ENCODE measurements at regions not wholly inside any gene's neighbourhood (a gene's known extent, or its start where the extent isn't known, plus 50 kb on each side); places are given as distances from the start of the nearest gene placed in this dataset.

DNA sequence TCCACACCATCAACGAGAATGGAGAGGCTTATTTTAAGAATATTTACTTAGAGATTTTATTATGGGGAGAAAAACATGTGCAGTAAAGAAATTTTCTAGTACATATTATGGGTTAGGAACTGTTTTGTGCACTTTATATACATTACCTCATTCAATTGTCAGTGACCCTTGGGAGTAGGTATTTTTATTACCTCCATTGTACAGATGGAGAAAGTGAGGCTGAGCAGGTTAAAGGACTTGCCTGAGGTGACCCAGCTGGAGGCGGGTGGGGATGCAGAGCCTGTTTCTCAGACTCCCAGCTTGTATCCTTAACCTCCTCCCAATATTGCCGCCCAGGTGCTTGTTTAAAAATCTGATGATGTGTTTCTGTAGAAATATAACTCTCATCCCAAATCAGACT, 356.7 kb downstream of the HRH4 start:
- DNase-seq (ENCODE audit: insufficient read length, low spot score): no peak
- no peak for FAIRE-seq
- TF ChIP-seq POLR2A (IDR thresholded peaks at IDR 0.05; ENCODE audit: low read depth, low read length): no peak
- no peak for TF ChIP-seq POLR2AphosphoS5 (IDR thresholded peaks at IDR 0.05; ENCODE audit: low read depth, low read length)
- TF ChIP-seq PAX5 (IDR thresholded peaks at IDR 0.05; ENCODE audit: insufficient read depth, low read length, severe bottlenecking): no peak
- no peak for TF ChIP-seq TAF1 (IDR thresholded peaks at IDR 0.05; ENCODE audit: low read depth, low read length)
- no peak for TF ChIP-seq SPI1 (IDR thresholded peaks at IDR 0.05; ENCODE audit: low read depth, low read length)
- no peak for TF ChIP-seq POU2F2 (IDR thresholded peaks at IDR 0.05; ENCODE audit: low read depth, low read length)

DNA sequence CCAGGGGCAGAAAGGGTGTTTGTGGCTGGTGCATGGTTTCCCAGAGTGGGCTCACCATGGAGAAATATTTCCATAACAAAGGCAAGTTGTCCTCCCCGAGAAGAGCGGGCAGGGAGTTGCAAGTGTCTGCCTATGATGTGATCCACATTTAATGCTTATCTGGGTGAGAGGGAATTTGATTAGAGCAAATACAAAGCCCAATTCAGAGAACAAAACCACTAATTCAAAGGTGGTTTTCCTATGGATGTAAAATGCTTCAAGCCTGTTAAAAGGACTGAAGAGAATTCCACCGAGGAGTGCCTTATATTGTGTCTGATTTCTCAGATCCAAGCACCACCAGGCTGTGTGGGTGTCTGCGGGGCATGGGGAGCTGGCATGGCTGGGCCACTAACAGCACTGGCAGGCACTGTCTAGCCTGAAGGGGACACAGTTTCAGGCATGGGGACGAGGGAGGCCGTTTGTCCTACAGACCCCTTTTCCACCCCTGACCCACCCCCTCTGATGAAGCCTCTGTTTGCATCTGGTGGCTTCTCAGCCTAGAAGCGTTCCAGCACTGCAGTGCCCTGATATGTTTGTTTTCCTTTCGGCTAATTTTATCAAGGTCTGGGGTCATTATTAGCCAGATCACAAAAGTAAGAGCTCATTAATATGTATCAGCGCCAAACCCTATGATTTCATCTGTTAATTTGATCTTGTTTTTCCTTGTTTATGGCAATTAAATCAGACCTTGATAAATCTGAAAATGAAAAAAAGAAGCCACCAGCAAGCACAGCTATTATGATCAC, 357.3 kb downstream of the HRH4 start:
- TF ChIP-seq POLR2A (IDR thresholded peaks at IDR 0.05; ENCODE audit: low read depth, low read length): no peak
- TF ChIP-seq SPI1 (IDR thresholded peaks at IDR 0.05; ENCODE audit: low read depth, low read length): no peak
- no peak for TF ChIP-seq TAF1 (IDR thresholded peaks at IDR 0.05; ENCODE audit: low read depth, low read length)
- TF ChIP-seq PAX5 (IDR thresholded peaks at IDR 0.05; ENCODE audit: insufficient read depth, low read length, severe bottlenecking): no peak
- no peak for TF ChIP-seq POU2F2 (IDR thresholded peaks at IDR 0.05; ENCODE audit: low read depth, low read length)
- no peak for TF ChIP-seq POLR2AphosphoS5 (IDR thresholded peaks at IDR 0.05; ENCODE audit: low read depth, low read length)
- DNase-seq (ENCODE audit: insufficient read length, low spot score): no peak
- FAIRE-seq: no peak

DNA sequence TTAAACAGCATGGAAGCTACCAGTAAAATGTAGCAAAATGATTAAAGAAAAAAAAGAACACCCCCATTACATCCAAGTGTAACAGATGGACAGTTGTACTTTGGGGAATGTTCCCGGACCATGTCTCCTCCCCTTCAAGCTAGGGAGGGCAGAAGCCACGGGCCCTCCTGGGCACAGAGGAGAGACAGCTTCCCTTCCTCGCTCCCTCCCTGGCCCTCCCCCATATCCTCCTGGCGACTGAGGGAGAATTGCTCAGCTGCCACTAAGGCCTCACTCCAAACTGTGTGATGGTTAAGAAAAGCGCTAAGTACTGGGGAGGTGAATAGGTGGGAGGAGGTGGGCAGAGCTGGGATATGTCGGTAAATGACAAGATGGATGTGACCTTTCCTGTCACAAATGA, 358.0 kb downstream of the HRH4 start:
- DNase-seq (ENCODE audit: insufficient read length, low spot score): no peak
- TF ChIP-seq POU2F2 (IDR thresholded peaks at IDR 0.05; ENCODE audit: low read depth, low read length) (no peak), POLR2AphosphoS5 (IDR thresholded peaks at IDR 0.05; ENCODE audit: low read depth, low read length) (no peak), TAF1 (IDR thresholded peaks at IDR 0.05; ENCODE audit: low read depth, low read length) (no peak), SPI1 (IDR thresholded peaks at IDR 0.05; ENCODE audit: low read depth, low read length) (no peak), PAX5 (IDR thresholded peaks at IDR 0.05; ENCODE audit: insufficient read depth, low read length, severe bottlenecking) (no peak), POLR2A (IDR thresholded peaks at IDR 0.05; ENCODE audit: low read depth, low read length) (no peak)
- no peak for FAIRE-seq

DNA sequence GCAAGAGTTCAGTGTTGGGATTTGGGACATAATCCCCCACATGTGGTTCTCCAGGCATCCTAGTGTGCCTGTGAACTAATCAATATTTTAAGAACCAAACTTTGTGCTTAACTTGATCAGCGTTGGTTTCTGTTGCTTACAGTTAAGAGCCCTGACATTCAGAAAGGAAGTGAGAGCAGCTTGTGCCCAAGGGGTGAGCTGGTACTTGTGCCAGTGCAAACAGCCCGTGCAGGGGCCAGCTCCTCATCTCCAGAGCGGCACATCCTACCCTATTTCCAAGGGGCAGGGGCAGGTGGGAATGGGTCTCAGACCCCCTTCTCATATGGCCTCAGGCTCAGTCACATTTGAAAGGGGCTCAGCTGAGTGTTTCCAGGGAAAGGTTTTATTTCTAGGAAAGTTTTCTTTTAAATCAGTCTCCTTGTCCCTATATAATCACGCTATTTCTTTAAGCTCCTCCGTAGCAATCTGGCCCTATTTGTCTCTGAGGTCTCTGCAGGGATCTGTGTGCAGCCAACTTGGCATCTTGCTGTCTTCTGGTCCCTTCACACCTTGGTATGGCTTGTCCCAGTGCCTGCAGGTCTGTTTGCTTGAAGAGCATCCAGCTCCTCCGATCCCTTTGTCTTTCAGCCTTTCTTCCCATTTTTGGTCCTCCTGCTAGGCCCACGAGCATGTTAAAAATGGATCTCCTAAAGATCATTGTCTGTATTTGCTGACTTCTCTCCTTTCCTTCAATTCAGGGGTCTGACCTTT, 358.9 kb downstream of the HRH4 start:
- DNase-seq (ENCODE audit: insufficient read length, low spot score) (no peak), FAIRE-seq (no peak)
- TF ChIP-seq PAX5 (IDR thresholded peaks at IDR 0.05; ENCODE audit: insufficient read depth, low read length, severe bottlenecking) (no peak), TAF1 (IDR thresholded peaks at IDR 0.05; ENCODE audit: low read depth, low read length) (no peak), POU2F2 (IDR thresholded peaks at IDR 0.05; ENCODE audit: low read depth, low read length) (no peak), POLR2A (IDR thresholded peaks at IDR 0.05; ENCODE audit: low read depth, low read length) (no peak), POLR2AphosphoS5 (IDR thresholded peaks at IDR 0.05; ENCODE audit: low read depth, low read length) (no peak), SPI1 (IDR thresholded peaks at IDR 0.05; ENCODE audit: low read depth, low read length) (no peak)

DNA sequence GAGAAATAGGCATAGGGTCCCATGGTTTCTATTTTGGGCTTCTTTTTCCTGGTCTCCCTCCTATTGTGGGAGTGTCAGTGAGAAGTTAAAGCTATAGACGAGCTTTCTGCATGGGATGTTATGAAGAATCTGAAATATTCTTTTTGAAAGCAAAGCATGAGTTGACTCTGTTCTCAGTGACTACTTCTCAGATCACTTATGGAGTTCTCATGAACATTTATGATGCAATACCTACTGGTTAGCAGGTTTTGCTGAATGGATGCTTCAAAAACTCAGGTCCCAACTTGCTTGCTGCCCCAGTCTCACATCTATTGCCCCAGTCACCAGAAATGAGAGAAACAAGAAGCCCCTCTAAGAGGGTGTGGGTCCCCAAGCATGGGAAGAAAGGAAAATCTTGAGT, 365.0 kb downstream of the HRH4 start:
- DNase-seq (ENCODE audit: insufficient read length, low spot score) (no peak), FAIRE-seq (no peak)
- TF ChIP-seq PAX5 (IDR thresholded peaks at IDR 0.05; ENCODE audit: insufficient read depth, low read length, severe bottlenecking): no peak
- TF ChIP-seq SPI1 (IDR thresholded peaks at IDR 0.05; ENCODE audit: low read depth, low read length): no peak

DNA sequence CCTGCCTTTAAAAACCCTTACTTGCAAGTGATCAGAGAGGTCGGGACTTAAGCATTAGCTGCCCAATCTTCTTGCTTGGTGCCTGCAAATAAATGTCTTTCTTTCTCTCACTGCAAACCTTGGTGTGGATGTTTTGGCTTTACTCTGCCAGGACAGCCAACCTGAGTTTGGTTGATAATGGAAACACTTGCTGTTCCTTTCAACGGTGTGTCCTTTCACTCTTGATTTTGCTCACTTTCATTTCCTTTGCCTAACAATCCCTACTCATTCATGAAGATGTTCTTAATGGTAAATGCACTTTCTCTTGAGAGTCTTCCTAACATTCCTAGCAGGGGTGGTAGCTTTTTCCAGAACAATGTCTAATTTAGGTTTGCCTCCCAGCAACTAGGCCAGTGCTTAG, 366.2 kb downstream of the HRH4 start:
- FAIRE-seq: no peak
- DNase-seq (ENCODE audit: insufficient read length, low spot score): no peak
- TF ChIP-seq SPI1 (IDR thresholded peaks at IDR 0.05; ENCODE audit: low read depth, low read length): no peak
- no peak for TF ChIP-seq POU2F2 (IDR thresholded peaks at IDR 0.05; ENCODE audit: low read depth, low read length)
- TF ChIP-seq PAX5 (IDR thresholded peaks at IDR 0.05; ENCODE audit: insufficient read depth, low read length, severe bottlenecking): no peak
- no peak for TF ChIP-seq POLR2AphosphoS5 (IDR thresholded peaks at IDR 0.05; ENCODE audit: low read depth, low read length)
- TF ChIP-seq POLR2A (IDR thresholded peaks at IDR 0.05; ENCODE audit: low read depth, low read length): no peak
- no peak for TF ChIP-seq TAF1 (IDR thresholded peaks at IDR 0.05; ENCODE audit: low read depth, low read length)

DNA sequence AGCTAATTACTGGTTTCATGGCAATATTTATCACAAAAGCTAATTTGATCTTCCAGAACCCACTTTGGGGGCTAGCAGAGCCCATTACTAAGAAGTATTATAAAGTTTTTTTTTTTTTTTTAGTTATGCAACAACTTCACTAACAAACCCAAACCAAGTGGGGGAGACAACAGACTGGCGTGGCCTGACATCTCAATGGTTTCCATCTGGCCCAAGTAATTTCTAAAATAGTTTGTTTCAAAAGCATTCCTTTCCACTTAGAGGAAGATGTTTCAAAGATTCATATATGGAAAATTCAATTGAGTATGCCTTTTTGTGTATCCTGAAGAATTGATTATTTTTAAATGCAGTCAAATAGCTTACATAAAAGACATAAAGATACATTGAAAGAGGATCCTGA, 367.1 kb downstream of the HRH4 start:
- DNase-seq (ENCODE audit: insufficient read length, low spot score) (no peak), FAIRE-seq (no peak)
- TF ChIP-seq TAF1 (IDR thresholded peaks at IDR 0.05; ENCODE audit: low read depth, low read length) (no peak), PAX5 (IDR thresholded peaks at IDR 0.05; ENCODE audit: insufficient read depth, low read length, severe bottlenecking) (no peak), POLR2AphosphoS5 (IDR thresholded peaks at IDR 0.05; ENCODE audit: low read depth, low read length) (no peak), POU2F2 (IDR thresholded peaks at IDR 0.05; ENCODE audit: low read depth, low read length) (no peak), SPI1 (IDR thresholded peaks at IDR 0.05; ENCODE audit: low read depth, low read length) (no peak), POLR2A (IDR thresholded peaks at IDR 0.05; ENCODE audit: low read depth, low read length) (no peak)

DNA sequence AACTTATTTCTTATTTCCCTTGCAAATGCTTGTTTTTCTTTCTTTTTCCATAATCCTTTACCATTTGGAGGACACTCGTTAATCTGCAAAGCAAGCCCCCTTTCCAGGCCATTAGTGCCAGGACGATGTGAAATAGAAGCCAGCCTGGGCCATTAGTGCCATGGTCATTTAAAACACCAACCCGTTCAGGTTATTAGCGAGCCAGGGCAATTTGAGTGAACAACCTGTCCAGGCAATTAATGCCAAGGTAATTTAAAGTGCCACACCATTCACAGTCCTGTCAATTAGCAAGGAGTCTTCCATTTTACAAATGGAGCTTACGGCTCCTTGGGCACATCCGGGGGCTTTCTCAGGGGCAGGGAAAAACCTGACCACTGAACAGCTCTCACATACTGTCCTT, 370.6 kb downstream of the HRH4 start:
- TF ChIP-seq TAF1 (IDR thresholded peaks at IDR 0.05; ENCODE audit: low read depth, low read length) (no peak), PAX5 (IDR thresholded peaks at IDR 0.05; ENCODE audit: insufficient read depth, low read length, severe bottlenecking) (no peak), POU2F2 (IDR thresholded peaks at IDR 0.05; ENCODE audit: low read depth, low read length) (no peak), POLR2AphosphoS5 (IDR thresholded peaks at IDR 0.05; ENCODE audit: low read depth, low read length) (no peak)
- DNase-seq (ENCODE audit: insufficient read length, low spot score) (no peak), FAIRE-seq (no peak)

DNA sequence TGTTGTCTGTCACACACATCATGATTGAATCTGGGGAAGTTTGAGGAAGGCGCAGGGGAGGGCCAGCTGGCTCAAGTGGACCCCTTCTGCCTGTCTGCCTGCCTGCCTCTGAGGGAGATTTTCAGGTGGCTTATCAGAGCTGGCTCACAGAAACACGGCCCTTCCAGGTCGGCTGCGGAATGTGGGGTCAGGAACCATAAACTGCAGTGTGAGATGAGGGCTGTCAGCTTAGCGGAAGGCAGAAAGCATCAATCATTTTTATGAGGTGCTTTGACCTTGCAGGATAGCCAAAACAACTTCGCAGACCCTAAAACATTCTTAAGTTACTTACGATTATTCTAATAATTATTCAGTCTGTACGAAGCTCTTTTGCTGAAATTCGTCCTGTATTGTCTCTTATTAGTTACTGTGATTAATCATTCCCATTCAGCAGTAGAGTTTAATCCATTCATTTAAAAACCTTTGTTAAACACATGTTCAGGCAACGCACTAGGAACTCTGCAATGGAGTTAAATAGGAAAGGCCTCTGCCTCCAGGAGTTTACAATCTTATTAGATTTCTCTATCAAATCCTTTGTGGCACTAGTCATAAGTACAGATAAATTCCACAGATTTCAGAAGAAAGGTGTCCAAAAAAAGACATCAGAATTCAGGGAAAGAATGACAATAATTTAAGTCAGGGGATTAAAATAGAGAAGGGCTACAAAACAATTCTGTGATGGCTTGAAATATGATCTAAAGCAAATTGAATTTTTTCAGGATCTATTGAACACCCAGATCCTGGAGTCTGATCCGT, 371.6 kb downstream of the HRH4 start:
- FAIRE-seq (no peak), DNase-seq (ENCODE audit: insufficient read length, low spot score) (no peak)
- no peak for TF ChIP-seq POU2F2 (IDR thresholded peaks at IDR 0.05; ENCODE audit: low read depth, low read length)
- TF ChIP-seq POLR2A (IDR thresholded peaks at IDR 0.05; ENCODE audit: low read depth, low read length): no peak
- no peak for TF ChIP-seq TAF1 (IDR thresholded peaks at IDR 0.05; ENCODE audit: low read depth, low read length)
- no peak for TF ChIP-seq POLR2AphosphoS5 (IDR thresholded peaks at IDR 0.05; ENCODE audit: low read depth, low read length)
- TF ChIP-seq SPI1 (IDR thresholded peaks at IDR 0.05; ENCODE audit: low read depth, low read length): no peak
- TF ChIP-seq PAX5 (IDR thresholded peaks at IDR 0.05; ENCODE audit: insufficient read depth, low read length, severe bottlenecking): no peak
